ENCODE measurements at regions not wholly inside any gene's neighbourhood (a gene's known extent, or its start where the extent isn't known, plus 50 kb on each side); places are given as distances from the start of the nearest gene placed in this dataset.

- no peak for DNase-seq (ENCODE audit: extremely low read depth in 1 of 2, low read depth in 1 of 2)
Observed at GRCh38 chr10:65528986-65529385, 1396.8 kb upstream of the LRRTM3 start.

- no peak for DNase-seq (ENCODE audit: extremely low read depth in 1 of 2, low read depth in 1 of 2)
Observed at GRCh38 chr10:65531545-65531944, 1394.3 kb upstream of the LRRTM3 start.

GRCh38 chr10:65534771-65535170 is 1391.1 kb upstream of the LRRTM3 start:
- DNase-seq (ENCODE audit: extremely low read depth in 1 of 2, low read depth in 1 of 2) = no peak

DNA sequence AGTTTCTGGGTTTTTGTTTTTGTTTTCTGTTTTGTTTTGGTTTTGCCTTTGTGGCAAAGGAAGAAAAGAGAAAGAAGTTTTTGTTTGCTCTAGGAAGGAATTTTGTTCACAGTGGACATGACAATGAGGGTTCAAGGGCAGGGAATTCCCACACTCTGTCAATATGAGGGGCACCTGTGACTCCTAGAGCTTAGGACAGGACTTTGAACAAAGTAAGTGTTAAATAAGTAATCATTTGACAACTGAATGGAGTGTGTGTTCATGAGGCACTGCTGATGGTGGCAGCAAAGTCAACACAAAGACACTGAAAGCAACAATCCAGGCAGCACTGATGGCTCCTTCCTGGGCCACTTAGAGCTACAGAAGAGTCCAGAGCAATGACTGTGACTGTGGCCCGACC is 1381.1 kb upstream of the LRRTM3 start:
- DNase-seq (ENCODE audit: extremely low read depth in 1 of 2, low read depth in 1 of 2) = no peak

- no peak for DNase-seq (ENCODE audit: extremely low read depth in 1 of 2, low read depth in 1 of 2)
Observed at GRCh38 chr10:65548001-65548400, 1377.8 kb upstream of the LRRTM3 start.

DNA sequence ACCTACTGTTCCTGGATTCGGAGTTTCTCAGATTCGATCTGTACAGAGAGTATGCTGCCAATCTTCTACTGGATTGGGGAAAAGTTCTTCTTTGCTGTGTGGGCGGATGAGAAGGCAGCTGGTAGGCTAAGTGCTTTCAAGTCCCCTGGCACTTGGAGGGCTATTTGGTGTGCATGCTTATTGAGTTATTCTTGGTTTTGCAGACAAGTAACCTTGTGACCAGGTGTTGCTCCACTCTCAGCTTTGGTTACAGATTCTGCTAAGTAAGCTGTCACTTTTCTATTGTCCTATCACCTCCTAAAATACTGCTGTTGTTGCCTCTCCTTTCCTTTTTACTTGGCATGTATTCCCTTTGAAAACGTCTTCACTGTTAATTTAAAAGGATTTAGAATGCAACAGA is 1375.1 kb upstream of the LRRTM3 start:
- DNase-seq (ENCODE audit: extremely low read depth in 1 of 2, low read depth in 1 of 2) = no peak

GRCh38 chr10:65555192-65555591 is 1370.6 kb upstream of the LRRTM3 start:
- no peak for DNase-seq (ENCODE audit: extremely low read depth in 1 of 2, low read depth in 1 of 2)

DNA sequence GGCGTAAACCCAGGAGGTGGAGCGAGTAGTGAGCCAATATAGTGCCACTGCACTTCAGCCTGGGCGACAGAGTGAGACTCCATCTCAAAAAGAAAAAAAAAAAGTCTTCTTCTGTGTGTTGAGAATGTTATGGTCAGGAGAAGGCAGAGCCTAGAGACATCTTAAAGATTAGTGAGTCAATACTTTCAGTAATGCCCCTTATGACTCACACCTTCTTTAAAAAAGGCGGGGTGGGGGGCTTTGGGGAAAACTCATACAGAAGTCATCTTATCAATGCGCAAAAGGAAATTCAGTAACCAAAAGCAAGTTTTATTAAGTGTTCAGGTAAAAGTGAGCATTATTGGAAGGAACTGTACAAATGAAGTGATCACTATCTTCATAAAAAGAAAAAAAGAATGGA is 1369.8 kb upstream of the LRRTM3 start:
- DNase-seq (ENCODE audit: extremely low read depth in 1 of 2, low read depth in 1 of 2) = no peak

- no peak for DNase-seq (ENCODE audit: extremely low read depth in 1 of 2, low read depth in 1 of 2)
Observed at GRCh38 chr10:65559369-65559768, 1366.5 kb upstream of the LRRTM3 start.

DNA sequence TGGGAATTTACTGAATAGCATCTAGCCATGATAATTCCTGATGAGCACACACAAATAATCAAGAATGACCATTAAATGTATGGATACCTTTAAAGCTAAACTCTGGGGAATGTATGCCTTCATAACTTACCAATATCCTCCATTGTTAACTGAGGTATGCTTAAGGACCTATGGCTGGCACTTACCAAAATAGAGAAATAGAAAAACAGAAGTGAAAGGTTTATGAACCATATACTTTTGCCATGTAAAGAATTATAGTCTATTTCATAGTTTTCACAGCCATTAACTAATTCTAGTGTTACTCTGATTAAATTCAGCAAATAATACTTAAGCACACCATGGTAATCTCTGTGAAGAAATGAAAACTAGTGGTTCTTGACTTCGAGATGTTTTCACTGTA is 1360.6 kb upstream of the LRRTM3 start:
- no peak for DNase-seq (ENCODE audit: extremely low read depth in 1 of 2, low read depth in 1 of 2)

DNA sequence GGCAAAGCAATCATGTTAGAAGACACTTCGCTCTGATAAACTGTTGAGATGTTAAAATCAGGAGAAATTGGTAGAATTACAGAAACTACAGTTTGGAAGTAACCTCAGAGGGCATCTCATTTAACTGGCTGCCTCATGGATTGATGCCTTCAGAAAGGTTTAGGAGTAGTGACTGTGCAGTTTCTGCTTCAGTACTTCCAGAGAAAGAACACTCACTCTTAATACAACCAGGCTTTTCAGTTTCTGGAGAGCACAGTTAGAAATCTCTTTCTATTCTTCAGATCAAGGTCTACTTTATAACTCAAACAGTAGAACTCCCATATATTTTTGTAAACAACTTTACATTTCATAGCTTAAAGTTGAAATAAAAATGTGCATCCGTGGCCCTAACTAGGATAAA is 1358.9 kb upstream of the LRRTM3 start:
- no peak for DNase-seq (ENCODE audit: extremely low read depth in 1 of 2, low read depth in 1 of 2)

GRCh38 chr10:65570143-65571010 is 1355.5 kb upstream of the LRRTM3 start:
- DNase-seq (ENCODE audit: extremely low read depth in 1 of 2, low read depth in 1 of 2) = no peak

GRCh38 chr10:65571011-65571570 is 1354.7 kb upstream of the LRRTM3 start:
- no peak for DNase-seq (ENCODE audit: extremely low read depth in 1 of 2, low read depth in 1 of 2)

- DNase-seq (ENCODE audit: extremely low read depth in 1 of 2, low read depth in 1 of 2) = no peak
Observed at GRCh38 chr10:65581426-65582026, 1344.3 kb upstream of the LRRTM3 start.

DNA sequence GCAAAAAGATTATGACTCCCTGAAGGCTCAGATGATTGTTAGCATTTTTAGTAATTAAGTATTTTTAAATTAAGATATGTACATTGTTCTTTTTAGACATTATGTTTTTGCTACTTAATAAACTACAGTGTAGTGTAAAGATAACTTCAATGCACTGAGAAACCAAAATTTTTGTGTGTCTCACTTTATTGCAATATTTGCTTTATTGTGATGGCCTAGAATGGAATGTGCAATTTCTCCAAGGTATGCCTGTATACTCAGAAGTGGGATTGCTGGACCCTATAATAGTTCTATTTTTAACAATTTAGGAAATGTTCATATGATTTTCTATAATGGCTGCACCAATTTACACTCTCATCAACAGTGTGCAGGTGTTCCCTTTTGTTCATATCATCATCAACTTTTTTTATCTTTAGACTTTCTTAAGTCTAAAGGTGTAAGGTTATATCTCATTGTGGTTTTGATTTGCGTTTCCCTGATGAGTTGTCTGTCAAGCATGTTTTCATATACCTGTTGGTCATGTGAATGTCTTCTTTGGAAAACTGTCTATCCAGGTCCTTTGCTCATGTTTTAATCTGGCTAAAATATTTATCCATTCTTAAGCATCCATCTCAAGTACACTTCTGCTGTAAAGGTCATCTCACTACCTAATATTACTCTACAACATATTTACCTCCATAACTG is 1323.5 kb upstream of the LRRTM3 start:
- no peak for DNase-seq (ENCODE audit: extremely low read depth in 1 of 2, low read depth in 1 of 2)

DNA sequence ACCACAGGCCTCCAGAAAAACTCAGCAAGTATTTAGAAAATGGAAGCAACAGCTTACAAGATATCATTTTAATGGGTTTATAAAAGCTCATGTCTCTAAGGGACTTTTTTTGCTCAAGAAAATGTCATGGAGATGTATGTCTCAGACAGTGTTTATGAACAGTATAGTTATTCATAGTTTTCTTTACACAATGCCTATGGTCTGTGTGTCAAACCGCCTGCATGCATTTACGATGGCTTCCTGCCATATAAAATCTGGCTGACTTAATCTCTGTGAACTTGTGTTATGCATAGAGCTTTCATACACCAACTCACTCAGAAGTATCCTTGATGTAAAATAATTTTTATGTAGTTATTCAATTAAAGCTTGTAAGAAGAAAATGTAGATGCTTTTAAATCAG is 1314.2 kb upstream of the LRRTM3 start:
- no peak for DNase-seq (ENCODE audit: extremely low read depth in 1 of 2, low read depth in 1 of 2)

- DNase-seq (ENCODE audit: extremely low read depth in 1 of 2, low read depth in 1 of 2) = no peak
Observed at GRCh38 chr10:65614956-65615565, 1310.8 kb upstream of the LRRTM3 start.

- no peak for DNase-seq (ENCODE audit: extremely low read depth in 1 of 2, low read depth in 1 of 2)
Observed at GRCh38 chr10:65618126-65618525, 1307.7 kb upstream of the LRRTM3 start.

DNA sequence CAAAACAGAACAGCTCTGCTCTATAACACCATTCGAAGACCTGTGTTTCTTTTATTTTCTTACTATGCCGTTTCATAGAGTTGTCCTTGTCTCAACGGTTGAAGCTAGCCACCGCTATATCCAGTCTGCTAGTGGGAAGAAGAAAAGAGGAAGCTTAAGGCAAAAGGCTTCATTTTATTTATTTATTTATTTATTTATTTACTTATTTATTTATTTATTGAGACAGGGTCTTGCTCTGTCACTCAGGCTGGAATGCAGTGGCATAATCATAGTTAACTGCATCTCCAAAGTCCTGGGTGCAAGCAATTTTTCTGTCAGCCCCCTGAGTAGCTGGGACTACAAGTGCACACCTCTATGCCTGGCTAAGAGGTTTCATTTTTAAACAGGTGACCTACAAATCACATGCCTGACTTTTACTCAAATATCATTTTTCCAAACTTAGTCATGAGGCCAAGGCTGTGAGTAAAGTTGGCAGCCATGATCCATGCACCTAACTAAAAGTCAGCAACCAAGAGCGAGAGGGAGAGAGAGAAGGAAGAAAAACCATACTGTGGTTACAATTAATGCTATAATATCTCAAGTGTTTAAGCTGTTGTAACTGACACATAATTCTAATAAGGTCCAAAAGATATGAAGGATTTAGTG is 1305.3 kb upstream of the LRRTM3 start:
- no peak for DNase-seq (ENCODE audit: extremely low read depth in 1 of 2, low read depth in 1 of 2)

DNA sequence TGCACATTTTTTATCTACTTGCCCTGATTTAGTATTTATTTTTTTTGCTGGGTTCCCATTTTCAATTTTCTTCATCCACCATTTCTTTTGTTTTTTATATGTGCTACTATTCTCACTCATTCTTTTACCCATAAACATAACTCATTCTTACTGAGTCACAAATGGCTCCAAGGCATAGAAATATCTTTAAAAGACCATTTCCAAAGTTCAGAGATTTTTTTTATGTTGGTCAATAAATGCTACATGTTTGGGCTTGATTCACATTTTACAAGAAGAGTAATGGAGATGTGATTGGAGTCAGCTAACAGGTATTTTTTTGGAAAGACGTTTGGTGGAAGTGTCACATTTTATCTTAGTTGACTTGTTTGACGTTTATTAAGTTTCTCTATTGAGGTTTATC is 1303.2 kb upstream of the LRRTM3 start:
- no peak for DNase-seq (ENCODE audit: extremely low read depth in 1 of 2, low read depth in 1 of 2)

All from activated CD8-positive, alpha-beta memory T cell treated with anti-CD3 and anti-CD28 coated beads for 1 hour (primary cell).